DND-41 (cell line): ENCODE measurements at regions not wholly inside any gene's neighbourhood (a gene's known extent, or its start where the extent isn't known, plus 50 kb on each side); places are given as distances from the start of the nearest gene placed in this dataset.

Experiments
- ATAC-seq: fragments of 200-7000 bp; cut with Tn5 transposase; 3 replicates; pipeline ENCODE4 v1.9.1; 2021; ENCODE audit warnings: low read depth; ENCODE audit not compliant: insufficient read depth
- DNase-seq: peaks from one replicate; pipeline ENCODE4 v3.0.0-alpha.2; 2020
- H2AFZ ChIP-seq: 2 replicates; pipeline ENCODE4 v1.6.0; 2012; ENCODE audit warnings: low read depth, low read length
- H3K27ac ChIP-seq: 2 replicates; pipeline ENCODE4 v1.5.1; 2012; ENCODE audit warnings: low read length, inconsistent platforms
- H3K27me3 ChIP-seq: fragments of 200-600 bp; sonication (generic); 2 replicates; pipeline ENCODE4 v1.6.0; 2012; ENCODE audit warnings: low read length, mild to moderate bottlenecking, inconsistent platforms; ENCODE audit not compliant: insufficient read depth, poor library complexity
- H3K36me3 ChIP-seq: 2 replicates; pipeline ENCODE4 v1.5.1; 2012; ENCODE audit warnings: low read length, inconsistent platforms; ENCODE audit not compliant: insufficient read depth
- H3K4me1 ChIP-seq: 2 replicates; pipeline ENCODE4 v1.5.1; 2012; ENCODE audit warnings: mild to moderate bottlenecking, low read length; ENCODE audit not compliant: insufficient read depth
- H3K4me2 ChIP-seq: 2 replicates; pipeline ENCODE4 v1.6.0; 2012; ENCODE audit warnings: mild to moderate bottlenecking, moderate library complexity, low read length, inconsistent platforms; ENCODE audit not compliant: insufficient read depth
- H3K4me3 ChIP-seq, 2 experiments: fragments of 200-600 bp in 1 of 2; shearing (Covaris generic) in 1 of 2; 2 replicates each; pipeline ENCODE4 v1.5.1; 2012 to 2016; ENCODE audit warnings: inconsistent platforms in 2 of 2, low read length in 2 of 2, mild to moderate bottlenecking in 2 of 2, low read depth in 1 of 2, moderate library complexity in 1 of 2
- H3K79me2 ChIP-seq: 2 replicates; pipeline ENCODE4 v1.6.0; 2012; ENCODE audit warnings: low read length, inconsistent platforms; ENCODE audit not compliant: insufficient read depth
- H3K9ac ChIP-seq: 2 replicates; pipeline ENCODE4 v1.6.0; 2012; ENCODE audit warnings: low read depth, mild to moderate bottlenecking, inconsistent platforms, low read length, moderate library complexity
- H3K9me3 ChIP-seq: 2 replicates; pipeline ENCODE4 v1.5.1; 2012; ENCODE audit warnings: low read length, moderate library complexity, mild to moderate bottlenecking, inconsistent platforms; ENCODE audit not compliant: insufficient read depth, severe bottlenecking
- H4K20me1 ChIP-seq: 2 replicates; pipeline ENCODE4 v1.6.0; 2012; ENCODE audit warnings: low read length; ENCODE audit not compliant: insufficient read depth
- EZH2 ChIP-seq: IDR thresholded peaks from 3 replicates; pipeline ENCODE4 v1.6.1; 2012; ENCODE audit warnings: borderline replicate concordance, low read depth, mild to moderate bottlenecking, moderate library complexity, low read length, inconsistent platforms; ENCODE audit not compliant: severe bottlenecking
- TF ChIP-seq, protein P1 (sequence below): IDR thresholded peaks from 2 replicates; pipeline ENCODE4 v1.5.1; 2012; ENCODE audit warnings: borderline replicate concordance, low read length, moderate library complexity, mild to moderate bottlenecking; ENCODE audit not compliant: poor library complexity, severe bottlenecking; ENCODE audit errors: extremely low read depth

DNA sequence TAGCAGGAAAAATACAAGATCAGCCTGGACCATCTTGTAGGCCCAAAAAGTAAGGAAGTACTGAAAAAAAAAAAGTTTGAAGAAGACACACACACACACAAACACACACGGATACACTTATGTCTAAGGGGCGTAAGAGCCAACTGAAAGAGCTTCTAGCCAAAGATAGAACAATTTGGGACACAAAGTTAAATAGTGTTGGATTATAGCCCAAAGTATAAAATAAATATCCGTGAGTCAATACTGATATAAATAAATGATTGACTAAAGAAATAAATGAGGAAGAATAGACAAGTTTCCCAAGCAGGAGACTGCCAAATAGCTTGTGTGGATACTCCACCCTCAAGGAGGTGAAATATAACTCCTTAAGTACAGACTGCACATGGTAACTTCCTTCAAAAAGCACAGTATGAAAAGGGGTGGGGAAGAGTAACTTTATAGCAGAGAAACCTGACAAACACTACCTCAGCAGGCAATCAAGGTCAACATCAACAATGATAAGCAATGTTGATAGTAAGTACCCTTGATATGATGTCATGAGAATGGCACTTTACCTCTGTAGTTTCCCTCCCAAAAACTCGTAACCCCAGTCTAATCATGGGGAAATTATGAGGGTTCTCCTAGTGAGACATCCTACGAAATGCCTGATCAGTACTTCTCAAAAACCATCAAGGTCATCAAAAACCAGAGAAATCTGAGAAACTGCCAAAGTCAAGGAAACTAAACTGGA is 187.3 kb upstream of the ATP11B start:
- no peaks in the 10 kb centered on the region for H3K27me3 ChIP-seq
- no peaks in the 10 kb centered on the region for H3K36me3 ChIP-seq
- no peaks in the 10 kb centered on the region for H3K9me3 ChIP-seq
- H3K9ac ChIP-seq: no peak overlapping the region
- H4K20me1 ChIP-seq: no peaks in the 10 kb centered on the region
- no peak overlapping the region for H3K27ac ChIP-seq
- H3K4me1 ChIP-seq: no peaks in the 10 kb centered on the region
- no peak for ATAC-seq
- no peaks in the 10 kb centered on the region for H3K79me2 ChIP-seq
- H3K4me3 ChIP-seq: no peak overlapping the region
- TF ChIP-seq, protein P1, sequence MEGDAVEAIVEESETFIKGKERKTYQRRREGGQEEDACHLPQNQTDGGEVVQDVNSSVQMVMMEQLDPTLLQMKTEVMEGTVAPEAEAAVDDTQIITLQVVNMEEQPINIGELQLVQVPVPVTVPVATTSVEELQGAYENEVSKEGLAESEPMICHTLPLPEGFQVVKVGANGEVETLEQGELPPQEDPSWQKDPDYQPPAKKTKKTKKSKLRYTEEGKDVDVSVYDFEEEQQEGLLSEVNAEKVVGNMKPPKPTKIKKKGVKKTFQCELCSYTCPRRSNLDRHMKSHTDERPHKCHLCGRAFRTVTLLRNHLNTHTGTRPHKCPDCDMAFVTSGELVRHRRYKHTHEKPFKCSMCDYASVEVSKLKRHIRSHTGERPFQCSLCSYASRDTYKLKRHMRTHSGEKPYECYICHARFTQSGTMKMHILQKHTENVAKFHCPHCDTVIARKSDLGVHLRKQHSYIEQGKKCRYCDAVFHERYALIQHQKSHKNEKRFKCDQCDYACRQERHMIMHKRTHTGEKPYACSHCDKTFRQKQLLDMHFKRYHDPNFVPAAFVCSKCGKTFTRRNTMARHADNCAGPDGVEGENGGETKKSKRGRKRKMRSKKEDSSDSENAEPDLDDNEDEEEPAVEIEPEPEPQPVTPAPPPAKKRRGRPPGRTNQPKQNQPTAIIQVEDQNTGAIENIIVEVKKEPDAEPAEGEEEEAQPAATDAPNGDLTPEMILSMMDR: no peak
- TF ChIP-seq EZH2: no peak
- no peak for DNase-seq
- no peak overlapping the region for H3K4me2 ChIP-seq
- H2AFZ ChIP-seq: no peak overlapping the region

DNA sequence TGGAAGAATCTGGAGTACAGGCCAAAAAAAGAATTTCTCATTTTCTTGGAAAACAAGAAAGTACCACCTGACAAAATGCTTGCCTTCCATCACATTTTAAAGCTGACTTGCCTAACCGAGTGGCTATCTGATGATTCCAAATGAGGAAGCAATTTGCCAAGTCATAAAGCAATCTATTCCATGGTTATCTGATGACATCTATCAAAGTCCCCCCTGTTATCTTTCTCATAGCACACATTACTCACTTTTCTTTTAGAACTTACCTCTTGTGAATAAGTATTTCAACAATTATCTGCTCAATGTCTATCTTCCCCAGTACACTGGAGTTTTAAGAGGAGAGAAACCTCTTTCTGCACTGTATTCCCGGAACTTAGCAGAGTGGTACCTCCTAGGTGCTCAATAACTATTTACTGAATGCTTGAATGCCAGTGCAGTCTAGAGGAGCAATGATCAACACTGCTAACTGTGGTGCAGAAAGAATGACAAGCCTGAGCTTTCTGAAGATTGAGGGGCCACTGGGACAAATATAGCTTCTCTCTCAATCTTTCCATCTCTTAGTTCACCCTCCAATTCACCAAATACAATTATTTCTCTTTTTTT is 186.3 kb upstream of the ATP11B start:
- Histone ChIP-seq H3K27me3 (no peaks in the 10 kb centered on the region), H3K9ac (no peak overlapping the region), H2AFZ (no peak overlapping the region), H4K20me1 (no peaks in the 10 kb centered on the region), H3K9me3 (no peaks in the 10 kb centered on the region), H3K4me1 (no peaks in the 10 kb centered on the region), H3K4me3 (no peak overlapping the region), H3K27ac (no peak overlapping the region), H3K36me3 (no peaks in the 10 kb centered on the region), H3K79me2 (no peaks in the 10 kb centered on the region), H3K4me2 (no peak overlapping the region)
- no peak for TF ChIP-seq EZH2
- TF ChIP-seq, protein P1: no peak
- ATAC-seq (no peak), DNase-seq (no peak)

DNA sequence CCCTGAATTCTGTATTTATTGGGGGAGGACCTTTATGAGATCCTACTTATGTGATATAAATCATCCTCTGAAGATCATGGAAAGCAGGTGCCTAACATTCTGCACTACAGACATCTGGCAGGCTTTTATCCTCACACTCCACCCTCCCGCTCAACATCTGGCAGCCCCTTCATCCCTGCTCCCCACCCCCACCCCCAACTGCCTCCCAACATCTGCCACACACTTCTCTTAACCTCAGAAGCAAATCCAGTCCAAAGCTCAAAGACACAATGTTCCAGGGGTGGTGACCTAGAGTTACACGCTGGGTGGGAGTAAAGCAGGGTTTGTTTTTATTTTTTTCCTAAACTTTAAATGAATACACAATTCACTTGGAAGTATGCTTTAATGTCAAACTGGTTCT is 184.5 kb upstream of the ATP11B start:
- no peaks in the 10 kb centered on the region for H3K79me2 ChIP-seq
- H3K4me3 ChIP-seq: no peak overlapping the region
- TF ChIP-seq, protein P1: no peak
- H3K4me2 ChIP-seq: no peak overlapping the region
- no peaks in the 10 kb centered on the region for H3K36me3 ChIP-seq
- H3K9ac ChIP-seq: no peak overlapping the region
- H3K27ac ChIP-seq: no peak overlapping the region
- no peak overlapping the region for H2AFZ ChIP-seq
- no peaks in the 10 kb centered on the region for H4K20me1 ChIP-seq
- ATAC-seq (no peak), DNase-seq (no peak)
- H3K9me3 ChIP-seq: no peaks in the 10 kb centered on the region
- no peaks in the 10 kb centered on the region for H3K4me1 ChIP-seq
- no peaks in the 10 kb centered on the region for H3K27me3 ChIP-seq
